ENCODE measurements at regions not wholly inside any gene's neighbourhood (a gene's known extent, or its start where the extent isn't known, plus 50 kb on each side); places are given as distances from the start of the nearest gene placed in this dataset. TPM values are rescaled to one million over a fixed set of nuclear protein-coding genes. Genes with fewer than 3 reads are reported as not detected.

DNA sequence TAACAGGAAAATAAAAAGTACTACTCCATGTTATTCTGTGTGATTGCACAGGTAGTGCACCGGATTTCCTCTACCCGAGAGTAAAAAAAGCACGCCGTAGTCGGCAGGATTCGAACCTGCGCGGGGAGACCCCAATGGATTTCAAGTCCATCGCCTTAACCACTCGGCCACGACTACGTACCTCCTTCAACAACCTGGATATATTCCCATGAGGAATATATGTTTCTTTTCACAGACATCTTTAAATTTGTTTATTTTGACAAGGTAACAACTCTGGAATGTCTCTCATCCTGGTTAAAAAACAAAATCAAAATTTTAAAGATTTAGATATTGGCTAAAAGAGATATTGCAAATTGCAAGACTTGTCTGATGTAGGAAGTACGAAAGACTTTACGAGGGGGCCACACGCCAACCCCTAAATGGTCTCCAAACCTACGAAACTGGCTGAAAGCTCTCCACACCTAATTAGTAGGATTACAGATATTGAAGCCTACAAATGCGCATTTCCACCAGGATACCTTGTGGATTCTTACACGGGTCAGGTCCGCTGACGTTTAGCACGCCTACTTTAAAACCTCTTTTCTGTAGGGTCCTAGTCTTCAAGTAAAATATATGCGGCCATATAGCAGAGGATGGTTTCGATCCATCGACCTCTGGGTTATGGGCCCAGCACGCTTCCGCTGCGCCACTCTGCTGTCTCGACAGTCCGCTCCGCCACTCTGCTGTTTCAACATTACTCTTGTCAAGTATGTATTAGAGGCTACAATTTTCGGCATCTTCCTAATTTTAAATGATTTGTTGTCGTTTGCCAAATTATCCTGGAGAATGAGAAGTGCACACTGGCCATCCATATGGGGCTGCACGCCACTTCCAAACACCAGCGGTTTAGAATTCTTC, 52.2 kb upstream of the BTN3A2 start:
- H3K4me3 ChIP-seq (ENCODE audit: low read depth, low read length): peak overlapping the region; percentile 64
- TF ChIP-seq, protein P1, sequence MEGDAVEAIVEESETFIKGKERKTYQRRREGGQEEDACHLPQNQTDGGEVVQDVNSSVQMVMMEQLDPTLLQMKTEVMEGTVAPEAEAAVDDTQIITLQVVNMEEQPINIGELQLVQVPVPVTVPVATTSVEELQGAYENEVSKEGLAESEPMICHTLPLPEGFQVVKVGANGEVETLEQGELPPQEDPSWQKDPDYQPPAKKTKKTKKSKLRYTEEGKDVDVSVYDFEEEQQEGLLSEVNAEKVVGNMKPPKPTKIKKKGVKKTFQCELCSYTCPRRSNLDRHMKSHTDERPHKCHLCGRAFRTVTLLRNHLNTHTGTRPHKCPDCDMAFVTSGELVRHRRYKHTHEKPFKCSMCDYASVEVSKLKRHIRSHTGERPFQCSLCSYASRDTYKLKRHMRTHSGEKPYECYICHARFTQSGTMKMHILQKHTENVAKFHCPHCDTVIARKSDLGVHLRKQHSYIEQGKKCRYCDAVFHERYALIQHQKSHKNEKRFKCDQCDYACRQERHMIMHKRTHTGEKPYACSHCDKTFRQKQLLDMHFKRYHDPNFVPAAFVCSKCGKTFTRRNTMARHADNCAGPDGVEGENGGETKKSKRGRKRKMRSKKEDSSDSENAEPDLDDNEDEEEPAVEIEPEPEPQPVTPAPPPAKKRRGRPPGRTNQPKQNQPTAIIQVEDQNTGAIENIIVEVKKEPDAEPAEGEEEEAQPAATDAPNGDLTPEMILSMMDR (IDR thresholded peaks at IDR 0.05; ENCODE audit: insufficient read depth, low read length): no peak
- DNase-seq (ENCODE audit: low read depth): peak; percentile 94

Small RNAs in the stretch of these regions (small RNA-seq; reads per million reads assigned to genes)
- gene AL031777.2: not detected
- gene HIST1H2AD: 0.45 reads per million
- gene HIST1H2APS3: 0.38 reads per million
- gene HIST1H4G: not detected
- gene LARP1P1: not detected
